WERI-Rb-1 (cell line): ENCODE measurements at regions not wholly inside any gene's neighbourhood (a gene's known extent, or its start where the extent isn't known, plus 50 kb on each side); places are given as distances from the start of the nearest gene placed in this dataset.

Experiments
- DNase-seq: peaks from one replicate; pipeline ENCODE4 v3.0.0-alpha.2; 2020
- H3K27ac ChIP-seq: fragments of 250-450 bp; sonication (Bioruptor Pico); 2 replicates; pipeline ENCODE4 v1.5.1; 2020; ENCODE audit warnings: mild to moderate bottlenecking, moderate library complexity
- H3K27me3 ChIP-seq: fragments of 250-450 bp; sonication (Bioruptor Pico); 2 replicates; pipeline ENCODE4 v1.5.1; 2021; ENCODE audit warnings: mild to moderate bottlenecking, low read depth, moderate library complexity; ENCODE audit not compliant: insufficient read depth, severe bottlenecking
- H3K36me3 ChIP-seq: fragments of 250-450 bp; sonication (Bioruptor Pico); 2 replicates; pipeline ENCODE4 v1.5.1; 2020; ENCODE audit warnings: mild to moderate bottlenecking, moderate library complexity
- H3K4me3 ChIP-seq: 2 replicates; pipeline ENCODE4 v1.5.1; 2011; ENCODE audit warnings: low read depth, mild to moderate bottlenecking, control low read depth, low read length
- H3K9me3 ChIP-seq: fragments of 250-450 bp; sonication (Bioruptor Pico); 2 replicates; pipeline ENCODE4 v1.5.1; 2021; ENCODE audit warnings: mild to moderate bottlenecking, moderate library complexity; ENCODE audit not compliant: severe bottlenecking
- CTCF ChIP-seq: IDR thresholded peaks from 2 replicates; pipeline ENCODE4 v1.5.1; 2011; ENCODE audit warnings: low read depth, mild to moderate bottlenecking, control low read depth, inconsistent platforms, low read length

GRCh38 chrX:68999931-69000330 is 165.3 kb downstream of the PJA1 start:
- no peaks in the 10 kb centered on the region for H3K9me3 ChIP-seq
- TF ChIP-seq CTCF, result no peak
- no peak overlapping the region for H3K4me3 ChIP-seq
- H3K27ac ChIP-seq, result no peak overlapping the region
- no peak for DNase-seq
- H3K27me3 ChIP-seq, result peaks cover 4% of the 10 kb centered on the region
- no peaks in the 10 kb centered on the region for H3K36me3 ChIP-seq

- TF ChIP-seq CTCF, result no peak
- H3K27ac ChIP-seq, result no peak overlapping the region
- no peak for DNase-seq
- peaks cover 4% of the 10 kb centered on the region for H3K27me3 ChIP-seq
- H3K9me3 ChIP-seq, result no peaks in the 10 kb centered on the region
- H3K36me3 ChIP-seq, result no peaks in the 10 kb centered on the region
- H3K4me3 ChIP-seq, result no peak overlapping the region
Measured at GRCh38 chrX:68999356-68999755, 165.9 kb downstream of the PJA1 start.

GRCh38 chrX:68998716-68999115 is 166.5 kb downstream of the PJA1 start:
- H3K4me3 ChIP-seq, result no peak overlapping the region
- H3K27ac ChIP-seq, result no peak overlapping the region
- peaks cover 4% of the 10 kb centered on the region for H3K27me3 ChIP-seq
- no peak for DNase-seq
- no peaks in the 10 kb centered on the region for H3K36me3 ChIP-seq
- no peaks in the 10 kb centered on the region for H3K9me3 ChIP-seq
- TF ChIP-seq CTCF, result no peak

- H3K36me3 ChIP-seq, result no peaks in the 10 kb centered on the region
- no peak for DNase-seq
- no peaks in the 10 kb centered on the region for H3K9me3 ChIP-seq
- no peak overlapping the region for H3K27ac ChIP-seq
- no peak for TF ChIP-seq CTCF
- H3K27me3 ChIP-seq, result peaks cover 4% of the 10 kb centered on the region
- no peak overlapping the region for H3K4me3 ChIP-seq
Measured at GRCh38 chrX:68997911-68998310, 167.3 kb downstream of the PJA1 start.

DNA sequence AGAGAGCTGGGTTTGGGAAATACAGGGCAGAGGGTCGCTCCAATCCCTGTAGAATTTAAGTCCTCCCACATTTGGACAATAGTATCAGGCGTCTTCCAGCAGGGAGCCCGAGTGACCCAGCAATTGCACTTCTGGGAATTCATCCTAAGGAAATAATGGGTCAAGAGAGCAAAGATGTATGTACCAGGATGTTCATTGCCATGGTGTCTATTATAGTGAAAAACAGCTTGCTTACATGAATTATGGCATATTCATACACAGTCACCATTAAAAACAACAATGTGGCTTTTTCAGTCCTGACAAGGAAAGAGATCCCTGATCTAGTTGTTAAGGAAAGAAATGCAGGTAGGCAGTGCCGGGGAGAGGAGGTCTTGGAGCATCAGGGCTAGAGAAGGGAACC is 167.7 kb downstream of the PJA1 start:
- no peak for DNase-seq
- Histone ChIP-seq H3K27me3 (peaks cover 4% of the 10 kb centered on the region), H3K27ac (no peak overlapping the region), H3K9me3 (no peaks in the 10 kb centered on the region), H3K36me3 (no peaks in the 10 kb centered on the region), H3K4me3 (no peak overlapping the region)
- no peak for TF ChIP-seq CTCF

- peaks cover 7% of the 10 kb centered on the region for H3K27me3 ChIP-seq
- no peak overlapping the region for H3K27ac ChIP-seq
- no peaks in the 10 kb centered on the region for H3K9me3 ChIP-seq
- H3K4me3 ChIP-seq, result no peak overlapping the region
- no peak for DNase-seq
- H3K36me3 ChIP-seq, result no peaks in the 10 kb centered on the region
- TF ChIP-seq CTCF, result no peak
Measured at GRCh38 chrX:68995780-68996551, 167.1 kb downstream of the EFNB1 start.
